H1 (cell line): ENCODE measurements at regions not wholly inside any gene's neighbourhood (a gene's known extent, or its start where the extent isn't known, plus 50 kb on each side); places are given as distances from the start of the nearest gene placed in this dataset.

Experiments
- CTCF ChIA-PET: fragments of 300-600 bp; sonication (Branson Sonifier 250); formaldehyde crosslinking; loops from one replicate; lab custom pipeline; 2021; ENCODE audit not compliant: partially characterized antibody; lab: Charles Lee
- POLR2A ChIA-PET: fragments of 300-600 bp; sonication (Branson Sonifier 250); formaldehyde crosslinking; loops from one replicate; lab custom pipeline; 2021; ENCODE audit warnings: inconsistent platforms; ENCODE audit not compliant: partially characterized antibody; lab: Charles Lee
- DNase-seq, 2 experiments: peaks; one replicate each; pipeline versions ENCODE4 v3.0.0 to v3.0.0-alpha.2; 2010 to 2022; ENCODE audit warnings: low spot score in 2 of 2, low read depth in 1 of 2, mixed read lengths in 1 of 2
- FAIRE-seq: peaks from 2 replicates; lab custom pipeline; 2011; peaks lifted over from hg19 to GRCh38; lab: Jason Lieb, UNC
- H2AFZ ChIP-seq: 2 replicates; pipeline ENCODE4 v1.8.1; 2012; ENCODE audit warnings: low read length, inconsistent platforms
- H2AK5ac ChIP-seq: 2 replicates; pipeline ENCODE4 v1.6.1; 2013; ENCODE audit warnings: low read depth, low read length
- H2BK120ac ChIP-seq: replicated peaks from 2 replicates; pipeline ENCODE3; 2013; ENCODE audit warnings: low read depth, low read length, inconsistent platforms
- H2BK12ac ChIP-seq: 2 replicates; pipeline ENCODE4 v1.6.1; 2013; ENCODE audit warnings: low read depth, low read length
- H2BK15ac ChIP-seq: 2 replicates; pipeline ENCODE4 v1.6.1; 2013; ENCODE audit warnings: low read length
- H2BK20ac ChIP-seq: 2 replicates; pipeline ENCODE4 v1.6.1; 2013; ENCODE audit warnings: low read length
- H2BK5ac ChIP-seq: 2 replicates; pipeline ENCODE4 v1.6.1; 2013; ENCODE audit warnings: low read depth, low read length
- H3K14ac ChIP-seq: 2 replicates; pipeline ENCODE4 v1.6.1; 2013; ENCODE audit warnings: inconsistent platforms; ENCODE audit not compliant: insufficient read length
- H3K18ac ChIP-seq: 2 replicates; pipeline ENCODE4 v1.6.1; 2013; ENCODE audit warnings: low read length; ENCODE audit errors: extremely low read depth
- H3K23ac ChIP-seq: 2 replicates; pipeline ENCODE4 v1.6.1; 2013; ENCODE audit warnings: inconsistent platforms; ENCODE audit not compliant: insufficient read length
- H3K23me2 ChIP-seq: 2 replicates; pipeline ENCODE4 v1.6.1; 2013; ENCODE audit warnings: low read depth, low read length
- H3K27ac ChIP-seq: 2 replicates; pipeline ENCODE4 v1.6.1; 2011; ENCODE audit warnings: low read depth, low read length, inconsistent platforms
- H3K27me3 ChIP-seq, 4 experiments: replicated peaks in 1 of 4; 1 replicate in 1 of 4; 2 replicates in 3 of 4; pipeline versions ENCODE4 v1.6.1 to v1.8.1; 2011 to 2013; ENCODE audit warnings: low read length in 3 of 4, mild to moderate bottlenecking in 3 of 4, inconsistent platforms in 2 of 4, mixed read lengths in 2 of 4, moderate library complexity in 1 of 4; ENCODE audit not compliant: control insufficient read depth in 3 of 4, insufficient read depth in 3 of 4; ENCODE audit errors: extremely low read depth in 1 of 4
- H3K36me3 ChIP-seq, 4 experiments: 2 replicates each; pipeline versions ENCODE4 v1.6.1 to v1.8.1; 2011 to 2013; ENCODE audit warnings: mild to moderate bottlenecking in 4 of 4, low read length in 3 of 4, moderate library complexity in 2 of 4, control low read depth in 1 of 4, inconsistent platforms in 1 of 4; ENCODE audit not compliant: insufficient read depth in 4 of 4, control insufficient read depth in 2 of 4
- H3K4ac ChIP-seq: replicated peaks from 2 replicates; pipeline ENCODE3; 2013; ENCODE audit warnings: low read length, low read depth, mixed read lengths, inconsistent platforms; ENCODE audit not compliant: insufficient read length
- H3K4me1 ChIP-seq, 4 experiments: replicated peaks in 1 of 4; 1 replicate in 1 of 4; 2 replicates in 3 of 4; pipeline versions ENCODE4 v1.6.1 to v1.8.1; 2011 to 2013; ENCODE audit warnings: low read length in 3 of 4, inconsistent platforms in 2 of 4, mixed read lengths in 1 of 4; ENCODE audit not compliant: insufficient read depth in 4 of 4, control insufficient read depth in 3 of 4
- H3K4me2 ChIP-seq, 2 experiments: 2 replicates each; pipeline versions ENCODE4 v1.6.1 to v1.8.1; 2011 to 2013; ENCODE audit warnings: low read depth in 2 of 2, low read length in 2 of 2, control low read depth in 1 of 2, inconsistent platforms in 1 of 2, mild to moderate bottlenecking in 1 of 2; ENCODE audit not compliant: insufficient read depth in 1 of 2
- H3K4me3 ChIP-seq, 4 experiments: fragments of 200-600, 300-600 bp in 1 of 4; sonication (generic), shearing (Covaris generic), sonication (Bioruptor Twin) in 1 of 4; 2 replicates each; pipeline versions ENCODE4 v1.5.1 to v1.8.1; 2011 to 2016; ENCODE audit warnings: low read length in 4 of 4, low read depth in 3 of 4, control low read depth in 2 of 4, inconsistent platforms in 2 of 4, mild to moderate bottlenecking in 2 of 4, mixed read lengths in 1 of 4, moderate library complexity in 1 of 4; ENCODE audit not compliant: insufficient read depth in 2 of 4; ENCODE audit errors: extremely low read depth in 1 of 4
- H3K56ac ChIP-seq: replicated peaks from 2 replicates; pipeline ENCODE3; 2013; ENCODE audit warnings: low read depth, mild to moderate bottlenecking, mixed read lengths, low read length, inconsistent platforms; ENCODE audit not compliant: insufficient read length
- H3K79me1 ChIP-seq: 2 replicates; pipeline ENCODE4 v1.6.1; 2013; ENCODE audit warnings: low read depth, low read length, control low read depth
- H3K79me2 ChIP-seq, 2 experiments: 2 replicates each; pipeline versions ENCODE4 v1.6.1 to v1.8.1; 2012 to 2013; ENCODE audit warnings: low read length in 2 of 2, mild to moderate bottlenecking in 2 of 2, inconsistent platforms in 1 of 2; ENCODE audit not compliant: insufficient read depth in 2 of 2, control insufficient read depth in 1 of 2
- H3K9ac ChIP-seq, 4 experiments: replicated peaks in 1 of 4; 1 replicate in 1 of 4; 2 replicates in 3 of 4; pipeline versions ENCODE4 v1.6.1 to v1.8.1; 2011 to 2013; ENCODE audit warnings: low read depth in 3 of 4, low read length in 3 of 4, control low read depth in 2 of 4, mild to moderate bottlenecking in 2 of 4, moderate library complexity in 2 of 4, inconsistent platforms in 1 of 4; ENCODE audit errors: extremely low read depth in 1 of 4
- H3K9me3 ChIP-seq, 2 experiments: 2 replicates each; pipeline versions ENCODE4 v1.6.1 to v1.8.1; 2012 to 2013; ENCODE audit warnings: mild to moderate bottlenecking in 2 of 2, moderate library complexity in 2 of 2, control low read depth in 1 of 2, inconsistent platforms in 1 of 2, low read depth in 1 of 2, low read length in 1 of 2, mixed read lengths in 1 of 2; ENCODE audit not compliant: insufficient read depth in 2 of 2
- H4K20me1 ChIP-seq, 2 experiments: replicated peaks in 1 of 2; 2 replicates each; pipeline versions ENCODE3 to v1.8.1; 2011 to 2013; ENCODE audit warnings: inconsistent platforms in 2 of 2, low read length in 2 of 2, mild to moderate bottlenecking in 1 of 2; ENCODE audit not compliant: insufficient read depth in 2 of 2, control insufficient read depth in 1 of 2
- H4K5ac ChIP-seq: 2 replicates; pipeline ENCODE4 v1.6.1; 2013; ENCODE audit warnings: low read length, low read depth, mixed read lengths, inconsistent platforms; ENCODE audit not compliant: insufficient read length
- H4K8ac ChIP-seq: 2 replicates; pipeline ENCODE4 v1.8.0; 2013; ENCODE audit warnings: mild to moderate bottlenecking, moderate library complexity, low read length, inconsistent platforms; ENCODE audit not compliant: insufficient read depth; ENCODE audit errors: extremely low read depth
- H4K91ac ChIP-seq: replicated peaks from 2 replicates; pipeline ENCODE3; 2013; ENCODE audit warnings: low read length, mixed read lengths, inconsistent platforms; ENCODE audit not compliant: insufficient read length
- CHD1 ChIP-seq: IDR thresholded peaks from 2 replicates; pipeline ENCODE4 v1.6.1; 2012; ENCODE audit warnings: low read depth, low read length, improper control_type of control experiment
- KDM1A ChIP-seq: fragments of 200-600, 300-600 bp; sonication (generic); IDR thresholded peaks from 2 replicates; pipeline ENCODE4 v1.7.1; 2016; ENCODE audit warnings: mild to moderate bottlenecking, low read length, borderline replicate concordance
- KDM5A ChIP-seq: fragments of 200-600 bp; IDR thresholded peaks from 2 replicates; pipeline ENCODE4 v1.7.1; 2012; ENCODE audit warnings: mild to moderate bottlenecking, low read length, inconsistent platforms, mixed read lengths
- NRF1 ChIP-seq: IDR thresholded peaks from 2 replicates; pipeline ENCODE4 v1.6.1; 2011; ENCODE audit warnings: mild to moderate bottlenecking, low read depth, low read length, improper control_type of control experiment
- RAD21 ChIP-seq, 2 experiments: IDR thresholded peaks in 1 of 2; conservative IDR thresholded peaks in 1 of 2; 2 replicates each; pipeline ENCODE4 v1.6.1; 2011; ENCODE audit warnings: low read depth in 2 of 2, low read length in 2 of 2, improper control_type of control experiment in 1 of 2, inconsistent platforms in 1 of 2, mild to moderate bottlenecking in 1 of 2, moderate library complexity in 1 of 2
- RNF2 ChIP-seq: fragments of 200-900, 300-1000 bp; sonication (generic); IDR thresholded peaks from 2 replicates; pipeline ENCODE4 v1.7.1; 2016; ENCODE audit warnings: borderline replicate concordance, low read depth, mild to moderate bottlenecking, antibody characterized with exemption, low read length; ENCODE audit not compliant: poor library complexity, severe bottlenecking; ENCODE audit errors: missing control alignments
- SIRT6 ChIP-seq: IDR thresholded peaks from one replicate; pipeline ENCODE4 v1.7.1; 2012; ENCODE audit warnings: low read length, inconsistent platforms
- SIX5 ChIP-seq: IDR thresholded peaks from 2 replicates; pipeline ENCODE4 v1.6.1; 2011; ENCODE audit warnings: mild to moderate bottlenecking, low read depth, low read length
- SP2 ChIP-seq: IDR thresholded peaks from 2 replicates; pipeline ENCODE4 v1.6.1; 2012; ENCODE audit warnings: mild to moderate bottlenecking, low read length, inconsistent platforms
- SP4 ChIP-seq: IDR thresholded peaks from 2 replicates; pipeline ENCODE4 v1.6.1; 2012; ENCODE audit warnings: low read length, inconsistent platforms
- SUZ12 ChIP-seq: fragments of 200-600 bp; sonication (generic); IDR thresholded peaks from 2 replicates; pipeline ENCODE4 v1.6.1; 2012; ENCODE audit warnings: mild to moderate bottlenecking, inconsistent platforms, low read length, moderate library complexity, mixed read lengths
- TEAD4 ChIP-seq: IDR thresholded peaks from 2 replicates; pipeline ENCODE4 v1.6.1; 2012; ENCODE audit warnings: low read depth, low read length, inconsistent platforms, mixed read lengths
- WGBS, 2 experiments: shearing (Covaris generic) in 1 of 2; methylation state at CpG; one replicate each; pipeline versions ENCODE4 v1.1.6 to v1.1.7; 2013 to 2015; ENCODE audit warnings: low lambda C conversion rate in 2 of 2, mixed read lengths in 2 of 2, inconsistent platforms in 1 of 2, low coverage in 1 of 2, missing lambda C conversion rate in 1 of 2; ENCODE audit not compliant: insufficient replicate concordance in 2 of 2, insufficient coverage in 1 of 2, insufficient read length in 1 of 2; ENCODE audit errors: extremely low coverage in 1 of 2, missing lambda C conversion rate in 1 of 2; 5-methylcytosine and 5-hydroxymethylcytosine counted together
- TF ChIP-seq, protein P1 (sequence below): IDR thresholded peaks from 2 replicates; pipeline ENCODE4 v1.6.1; 2012; ENCODE audit warnings: inconsistent platforms

DNA sequence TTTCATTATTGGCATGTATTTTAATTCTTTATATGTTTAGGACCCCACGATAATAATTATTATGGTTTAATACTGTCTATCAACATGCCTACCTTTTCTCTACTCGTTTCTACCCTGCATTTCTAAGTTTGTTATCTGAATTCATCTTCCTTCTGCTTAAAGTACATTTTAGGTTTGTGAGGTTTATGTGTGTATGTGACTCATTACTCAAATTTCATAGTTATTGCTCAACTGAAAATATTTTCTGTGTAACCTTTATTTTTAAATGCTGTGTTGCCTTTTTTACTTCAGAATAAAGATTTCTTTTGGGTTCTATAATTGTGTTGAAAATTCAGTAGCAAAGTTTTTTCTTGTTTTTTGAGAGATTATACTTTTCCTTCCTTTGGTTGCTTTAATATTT is 933.9 kb upstream of the LRRTM1 start:
- 83% methylated on average over 2 of the region's 2 CpGs; no CpG with 5 or more reads in 1 of the 2 experiments for WGBS, 2 experiments

More for the DNA sequence above, 933.9 kb upstream of the LRRTM1 start:
- H3K9ac ChIP-seq: no peak overlapping the region
- no peak overlapping the region for H2BK12ac ChIP-seq
- no peak overlapping the region for H3K4me3 ChIP-seq
- no peak overlapping the region for H2BK120ac ChIP-seq
- H2BK15ac ChIP-seq: no peak overlapping the region
- DNase-seq: no peak
- H4K5ac ChIP-seq: no peak overlapping the region
- H3K4me1 ChIP-seq: no peaks in the 10 kb centered on the region
- H3K36me3 ChIP-seq: no peaks in the 10 kb centered on the region
- no peak overlapping the region for H2BK20ac ChIP-seq
- H3K4ac ChIP-seq: no peak overlapping the region
- H3K79me1 ChIP-seq: no peaks in the 10 kb centered on the region
- no peak overlapping the region for H2AK5ac ChIP-seq
- TF ChIP-seq SP4 (no peak), RNF2 (no peak), NRF1 (no peak), TEAD4 (no peak), KDM1A (no peak), RAD21 (IDR thresholded peaks at IDR 0.05 in 1 of 2, conservative IDR thresholded peaks at IDR 0.05 in 1 of 2; ENCODE audit: low read depth in 2 of 2, low read length in 2 of 2) (no peak), SIX5 (no peak), CHD1 (no peak), SUZ12 (no peak), KDM5A (no peak), SP2 (no peak), SIRT6 (no peak)
- TF ChIP-seq, protein P1, sequence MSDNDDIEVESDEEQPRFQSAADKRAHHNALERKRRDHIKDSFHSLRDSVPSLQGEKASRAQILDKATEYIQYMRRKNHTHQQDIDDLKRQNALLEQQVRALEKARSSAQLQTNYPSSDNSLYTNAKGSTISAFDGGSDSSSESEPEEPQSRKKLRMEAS: no peak
- TF ChIP-seq, all 59 proteins: peak for 0
- ChIA-PET CTCF (no interaction called here), POLR2A (no interaction called here)
- H3K23ac ChIP-seq: no peak overlapping the region
- no peak overlapping the region for H2BK5ac ChIP-seq
- no peak overlapping the region for H4K8ac ChIP-seq
- H4K20me1 ChIP-seq: no peaks in the 10 kb centered on the region
- no peak overlapping the region for H3K14ac ChIP-seq
- no peak overlapping the region for H4K91ac ChIP-seq
- H3K18ac ChIP-seq: no peak overlapping the region
- no peak for FAIRE-seq
- H2AFZ ChIP-seq: no peak overlapping the region
- H3K23me2 ChIP-seq: no peaks in the 10 kb centered on the region
- no peak overlapping the region for H3K27ac ChIP-seq
- no peaks in the 10 kb centered on the region for H3K9me3 ChIP-seq
- no peak overlapping the region for H3K56ac ChIP-seq
- H3K4me2 ChIP-seq: no peak overlapping the region
- no peaks in the 10 kb centered on the region for H3K27me3 ChIP-seq
- H3K79me2 ChIP-seq: no peaks in the 10 kb centered on the region
